Ascending aorta (tissue), 2 donors: ENCODE measurements at regions not wholly inside any gene's neighbourhood (a gene's known extent, or its start where the extent isn't known, plus 50 kb on each side); places are given as distances from the start of the nearest gene placed in this dataset.

Experiments
- DNase-seq, 2 donors: peaks; one replicate each; pipeline ENCODE4 v3.0.0-alpha.2; 2019; ENCODE audit warnings: low spot score in 2 of 2
- H3K27ac ChIP-seq, 2 donors: fragments of 200-600 bp; sonication (generic); one replicate each; pipeline ENCODE4 v1.5.1; 2016 to 2017; ENCODE audit warnings: mild to moderate bottlenecking in 1 of 2
- H3K27me3 ChIP-seq: fragments of 200-600 bp; sonication (generic); one replicate; pipeline ENCODE4 v1.5.1; 2017
- H3K36me3 ChIP-seq, 2 donors: fragments of 200-600 bp; sonication (generic); one replicate each; pipeline ENCODE4 v1.5.1; 2016
- H3K4me1 ChIP-seq, 2 donors: fragments of 200-600 bp; sonication (generic); one replicate each; pipeline ENCODE4 v1.5.1; 2016 to 2017; ENCODE audit warnings: mild to moderate bottlenecking in 1 of 2
- H3K4me3 ChIP-seq, 2 donors: fragments of 200-600 bp; sonication (generic); one replicate each; pipeline ENCODE4 v1.5.1; 2016 to 2017; ENCODE audit warnings: mild to moderate bottlenecking in 1 of 2
- H3K9me3 ChIP-seq, 2 donors: fragments of 200-600 bp; sonication (generic); one replicate each; pipeline ENCODE4 v1.5.1; 2016
- intact Hi-C: fragments of 100-400 bp; cut with DNase I; formaldehyde crosslinking; loops from one replicate; pipeline ENCODE4 v1.15.1; 2023
- TF ChIP-seq, protein P1 (sequence below), 3 experiments: fragments of 200-600 bp in 2 of 3; fragments of 450-650 bp in 1 of 3; sonication (generic) in 2 of 3; IDR thresholded peaks; one replicate each; pipeline ENCODE4 v1.5.1; 2016 to 2019; ENCODE audit warnings: antibody characterized with exemption in 3 of 3, mild to moderate bottlenecking in 1 of 3, moderate library complexity in 1 of 3

GRCh38 chr22:49586244-49586748 is 241.4 kb downstream of the BRD1 start:
- TF ChIP-seq, protein P1, sequence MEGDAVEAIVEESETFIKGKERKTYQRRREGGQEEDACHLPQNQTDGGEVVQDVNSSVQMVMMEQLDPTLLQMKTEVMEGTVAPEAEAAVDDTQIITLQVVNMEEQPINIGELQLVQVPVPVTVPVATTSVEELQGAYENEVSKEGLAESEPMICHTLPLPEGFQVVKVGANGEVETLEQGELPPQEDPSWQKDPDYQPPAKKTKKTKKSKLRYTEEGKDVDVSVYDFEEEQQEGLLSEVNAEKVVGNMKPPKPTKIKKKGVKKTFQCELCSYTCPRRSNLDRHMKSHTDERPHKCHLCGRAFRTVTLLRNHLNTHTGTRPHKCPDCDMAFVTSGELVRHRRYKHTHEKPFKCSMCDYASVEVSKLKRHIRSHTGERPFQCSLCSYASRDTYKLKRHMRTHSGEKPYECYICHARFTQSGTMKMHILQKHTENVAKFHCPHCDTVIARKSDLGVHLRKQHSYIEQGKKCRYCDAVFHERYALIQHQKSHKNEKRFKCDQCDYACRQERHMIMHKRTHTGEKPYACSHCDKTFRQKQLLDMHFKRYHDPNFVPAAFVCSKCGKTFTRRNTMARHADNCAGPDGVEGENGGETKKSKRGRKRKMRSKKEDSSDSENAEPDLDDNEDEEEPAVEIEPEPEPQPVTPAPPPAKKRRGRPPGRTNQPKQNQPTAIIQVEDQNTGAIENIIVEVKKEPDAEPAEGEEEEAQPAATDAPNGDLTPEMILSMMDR (IDR thresholded peaks at IDR 0.05), result no peak
- intact Hi-C loops, result no loop called here
- no peak for DNase-seq
- H3K4me1 ChIP-seq, result no peaks in the 10 kb centered on the region
- H3K27ac ChIP-seq, result no peak overlapping the region
- H3K27me3 ChIP-seq, result no peaks in the 10 kb centered on the region
- no peak overlapping the region for H3K4me3 ChIP-seq
- H3K36me3 ChIP-seq, result no peaks in the 10 kb centered on the region
- H3K9me3 ChIP-seq, result no peaks in the 10 kb centered on the region

DNA sequence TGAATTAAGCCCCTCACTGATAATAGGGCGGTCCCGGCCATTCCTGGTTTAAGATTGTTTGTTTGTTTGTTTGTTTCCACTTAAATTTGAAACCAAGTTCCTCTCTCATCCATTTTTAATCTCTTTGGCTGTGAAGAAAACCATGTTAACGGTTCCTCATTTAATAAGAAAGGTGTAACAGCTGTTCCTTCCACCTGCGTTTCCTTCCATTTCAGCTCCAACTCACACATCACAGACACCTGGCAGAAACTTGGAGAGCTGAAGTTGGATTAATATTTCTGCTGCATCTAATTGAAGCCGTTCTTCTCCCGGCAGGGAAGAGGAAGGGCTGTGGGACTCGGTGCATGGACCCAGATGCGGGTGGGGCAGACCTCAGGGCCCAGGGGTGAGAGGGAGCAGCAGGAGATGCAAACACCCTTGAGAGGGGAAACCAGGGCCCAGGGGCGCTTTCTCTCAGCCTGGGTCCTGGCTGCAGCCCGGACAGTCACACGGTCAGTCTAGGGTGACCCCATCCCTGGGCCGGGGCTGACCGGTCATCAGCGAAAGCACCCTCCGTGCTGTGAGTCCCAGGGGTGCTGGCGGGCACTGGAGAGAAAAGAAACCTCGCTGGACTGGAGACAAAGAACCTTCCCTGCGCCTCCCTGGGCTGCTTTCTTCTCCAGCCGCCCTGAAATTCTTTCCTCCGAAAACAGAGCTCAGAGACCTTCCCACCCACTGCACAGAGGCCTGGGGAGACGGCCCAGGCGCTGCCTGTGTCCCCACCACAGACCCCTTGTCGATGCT is 242.0 kb downstream of the BRD1 start:
- intact Hi-C loops, result no loop called here
- H3K4me3 ChIP-seq, result no peak overlapping the region
- H3K36me3 ChIP-seq, result no peaks in the 10 kb centered on the region
- H3K4me1 ChIP-seq, result no peaks in the 10 kb centered on the region
- H3K27me3 ChIP-seq, result no peaks in the 10 kb centered on the region
- TF ChIP-seq, protein P1 (IDR thresholded peaks at IDR 0.05), result no peak
- H3K27ac ChIP-seq, result no peak overlapping the region
- H3K9me3 ChIP-seq, result no peaks in the 10 kb centered on the region
- no peak for DNase-seq

DNA sequence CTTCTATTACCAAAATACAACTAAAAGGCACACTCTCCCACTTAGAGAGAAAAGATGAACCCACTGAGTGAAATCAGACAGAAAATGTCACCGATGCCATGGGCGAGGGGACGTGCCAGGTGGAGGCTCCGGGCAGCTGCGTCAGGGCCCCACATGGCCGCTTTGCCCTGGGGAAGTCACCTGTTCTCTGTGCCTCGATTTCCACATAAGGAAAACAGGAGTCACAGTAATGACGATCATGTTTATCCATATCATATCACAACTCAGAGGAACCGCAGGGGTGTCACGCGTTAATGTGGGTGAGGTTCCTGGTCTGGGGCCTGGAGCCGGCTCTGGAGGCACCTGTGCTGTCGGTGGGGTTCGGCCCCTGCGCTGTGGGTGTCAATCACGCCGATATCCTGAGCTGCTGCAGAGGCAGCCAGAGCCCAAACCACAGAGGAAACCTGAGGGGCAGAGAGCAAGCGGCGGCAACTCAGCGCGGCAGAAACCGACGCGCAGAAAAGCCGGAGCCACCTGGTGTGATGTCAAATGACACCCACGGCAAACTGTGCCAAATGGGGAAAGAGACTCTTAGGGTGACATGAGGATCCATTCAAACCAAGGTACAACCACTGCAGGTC is 243.7 kb downstream of the BRD1 start:
- no peaks in the 10 kb centered on the region for H3K36me3 ChIP-seq
- H3K4me3 ChIP-seq, result no peak overlapping the region
- peak in 1 of 2 donors; percentile 55 for DNase-seq
- intact Hi-C loops, result no loop called here
- H3K9me3 ChIP-seq, result no peaks in the 10 kb centered on the region
- H3K27ac ChIP-seq, result no peak overlapping the region
- H3K4me1 ChIP-seq, result no peaks in the 10 kb centered on the region
- H3K27me3 ChIP-seq, result no peaks in the 10 kb centered on the region
- TF ChIP-seq, protein P1 (IDR thresholded peaks at IDR 0.05), result no peak

- DNase-seq, result peak in 1 of 2 donors; percentile 41
- TF ChIP-seq, protein P1 (IDR thresholded peaks at IDR 0.05), result no peak
These were observed 244.3 kb downstream of the BRD1 start for GRCh38 chr22:49583341-49583740.

DNA sequence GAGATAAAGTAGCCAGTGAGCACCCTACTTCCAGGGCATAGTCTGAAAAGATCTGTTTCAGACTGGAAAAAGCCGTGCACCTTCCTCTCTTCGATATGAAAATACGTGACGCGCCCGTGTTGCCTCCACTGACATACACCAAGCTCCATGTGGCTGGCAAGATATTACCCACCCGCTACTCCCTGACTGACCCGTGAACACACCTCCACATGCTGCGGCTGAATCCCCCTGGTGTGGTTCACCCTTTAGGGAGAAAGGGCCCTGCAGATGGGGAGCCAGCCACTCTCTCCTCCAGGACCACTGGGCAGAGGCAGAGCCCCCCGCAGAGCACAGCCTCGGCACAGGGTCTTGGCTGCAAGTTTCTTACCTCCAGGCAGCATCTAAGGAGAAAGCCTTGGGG is 245.0 kb downstream of the BRD1 start:
- Histone ChIP-seq H3K27ac (no peak overlapping the region), H3K9me3 (no peaks in the 10 kb centered on the region), H3K27me3 (no peaks in the 10 kb centered on the region), H3K36me3 (no peaks in the 10 kb centered on the region), H3K4me3 (no peak overlapping the region), H3K4me1 (no peaks in the 10 kb centered on the region)
- intact Hi-C loops, result no loop called here
- no peak for DNase-seq
- TF ChIP-seq, protein P1 (IDR thresholded peaks at IDR 0.05), result no peak

More at GRCh38 chr22:49583341-49583740, 244.3 kb downstream of the BRD1 start:
- Histone ChIP-seq H3K27me3 (no peaks in the 10 kb centered on the region), H3K27ac (no peak overlapping the region), H3K4me1 (no peaks in the 10 kb centered on the region), H3K9me3 (no peaks in the 10 kb centered on the region), H3K4me3 (no peak overlapping the region), H3K36me3 (no peaks in the 10 kb centered on the region)
- intact Hi-C loops, result no loop called here
